Neural cell (in vitro differentiated cells): ENCODE measurements at regions not wholly inside any gene's neighbourhood (a gene's known extent, or its start where the extent isn't known, plus 50 kb on each side); places are given as distances from the start of the nearest gene placed in this dataset.
"Not testable (repeated sequence)": the region's sequence is repeated elsewhere in the genome, so short reads cannot be mapped to it uniquely, and the experiment has no call there.

ENCODE experiments used
- CTCF ChIP-seq: fragments of 450-650 bp; IDR thresholded peaks from 2 replicates; pipeline ENCODE4 v1.5.1; 2014; ENCODE audit warnings: antibody characterized with exemption, mild to moderate bottlenecking, moderate library complexity; ENCODE audit not compliant: poor library complexity, severe bottlenecking
- EP300 ChIP-seq: fragments of 450-650 bp; conservative IDR thresholded peaks from 2 replicates; pipeline ENCODE4 v1.6.1; 2014; ENCODE audit warnings: antibody characterized with exemption, mild to moderate bottlenecking, moderate library complexity; ENCODE audit not compliant: poor library complexity, severe bottlenecking
- EZH2 ChIP-seq: fragments of 200-600, 300-800 bp; shearing (Covaris generic), sonication (generic); IDR thresholded peaks from 2 replicates; pipeline ENCODE4 v1.6.1; 2014; ENCODE audit warnings: antibody characterized with exemption, low read length, borderline replicate concordance, mild to moderate bottlenecking; ENCODE audit not compliant: insufficient read depth, poor library complexity, severe bottlenecking
- POLR2AphosphoS5 ChIP-seq: IDR thresholded peaks from 2 replicates; pipeline ENCODE4 v1.6.1; 2012
- SMC3 ChIP-seq: fragments of 450-650 bp; conservative IDR thresholded peaks from 2 replicates; pipeline ENCODE4 v1.6.1; 2014; ENCODE audit warnings: antibody characterized with exemption, mild to moderate bottlenecking, moderate library complexity; ENCODE audit not compliant: poor library complexity
- TF ChIP-seq, protein P1 (sequence below): IDR thresholded peaks from 2 replicates; pipeline ENCODE4 v1.6.1; 2012; ENCODE audit warnings: borderline replicate concordance

DNA sequence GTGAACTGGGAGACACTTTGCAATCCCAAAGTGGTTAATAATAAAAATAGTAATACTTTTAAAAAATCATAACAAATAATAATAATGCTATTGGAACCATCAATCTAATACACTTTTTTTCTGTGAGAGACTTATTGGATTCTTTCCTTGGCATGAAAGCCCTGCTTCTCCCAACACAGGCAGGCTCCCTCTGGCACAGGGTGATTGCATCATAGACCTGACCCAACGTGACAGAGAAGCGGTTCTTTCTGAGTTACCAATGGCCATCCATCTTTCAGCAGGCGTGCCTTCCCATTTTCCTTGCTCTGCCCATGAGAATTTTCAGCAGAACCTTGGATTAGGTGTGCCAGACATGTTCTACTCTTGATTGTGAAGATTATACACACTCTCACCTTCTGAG lies 242.6 kb upstream of the PLGLB2 start:
- not testable (repeated sequence) for TF ChIP-seq EZH2, CTCF, POLR2AphosphoS5, EP300, SMC3
- TF ChIP-seq, protein P1, sequence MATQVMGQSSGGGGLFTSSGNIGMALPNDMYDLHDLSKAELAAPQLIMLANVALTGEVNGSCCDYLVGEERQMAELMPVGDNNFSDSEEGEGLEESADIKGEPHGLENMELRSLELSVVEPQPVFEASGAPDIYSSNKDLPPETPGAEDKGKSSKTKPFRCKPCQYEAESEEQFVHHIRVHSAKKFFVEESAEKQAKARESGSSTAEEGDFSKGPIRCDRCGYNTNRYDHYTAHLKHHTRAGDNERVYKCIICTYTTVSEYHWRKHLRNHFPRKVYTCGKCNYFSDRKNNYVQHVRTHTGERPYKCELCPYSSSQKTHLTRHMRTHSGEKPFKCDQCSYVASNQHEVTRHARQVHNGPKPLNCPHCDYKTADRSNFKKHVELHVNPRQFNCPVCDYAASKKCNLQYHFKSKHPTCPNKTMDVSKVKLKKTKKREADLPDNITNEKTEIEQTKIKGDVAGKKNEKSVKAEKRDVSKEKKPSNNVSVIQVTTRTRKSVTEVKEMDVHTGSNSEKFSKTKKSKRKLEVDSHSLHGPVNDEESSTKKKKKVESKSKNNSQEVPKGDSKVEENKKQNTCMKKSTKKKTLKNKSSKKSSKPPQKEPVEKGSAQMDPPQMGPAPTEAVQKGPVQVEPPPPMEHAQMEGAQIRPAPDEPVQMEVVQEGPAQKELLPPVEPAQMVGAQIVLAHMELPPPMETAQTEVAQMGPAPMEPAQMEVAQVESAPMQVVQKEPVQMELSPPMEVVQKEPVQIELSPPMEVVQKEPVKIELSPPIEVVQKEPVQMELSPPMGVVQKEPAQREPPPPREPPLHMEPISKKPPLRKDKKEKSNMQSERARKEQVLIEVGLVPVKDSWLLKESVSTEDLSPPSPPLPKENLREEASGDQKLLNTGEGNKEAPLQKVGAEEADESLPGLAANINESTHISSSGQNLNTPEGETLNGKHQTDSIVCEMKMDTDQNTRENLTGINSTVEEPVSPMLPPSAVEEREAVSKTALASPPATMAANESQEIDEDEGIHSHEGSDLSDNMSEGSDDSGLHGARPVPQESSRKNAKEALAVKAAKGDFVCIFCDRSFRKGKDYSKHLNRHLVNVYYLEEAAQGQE, result not testable (repeated sequence)
